GM21423 (cell line): ENCODE measurements at regions not wholly inside any gene's neighbourhood (a gene's known extent, or its start where the extent isn't known, plus 50 kb on each side); places are given as distances from the start of the nearest gene placed in this dataset.

Experiments
- ATAC-seq: cut with Tn5 transposase; IDR thresholded peaks from one replicate; pipeline ENCODE4 v1.9.1; 2021; ENCODE audit warnings: mild to moderate bottlenecking, moderate library complexity; ENCODE audit not compliant: unreplicated experiment

DNA sequence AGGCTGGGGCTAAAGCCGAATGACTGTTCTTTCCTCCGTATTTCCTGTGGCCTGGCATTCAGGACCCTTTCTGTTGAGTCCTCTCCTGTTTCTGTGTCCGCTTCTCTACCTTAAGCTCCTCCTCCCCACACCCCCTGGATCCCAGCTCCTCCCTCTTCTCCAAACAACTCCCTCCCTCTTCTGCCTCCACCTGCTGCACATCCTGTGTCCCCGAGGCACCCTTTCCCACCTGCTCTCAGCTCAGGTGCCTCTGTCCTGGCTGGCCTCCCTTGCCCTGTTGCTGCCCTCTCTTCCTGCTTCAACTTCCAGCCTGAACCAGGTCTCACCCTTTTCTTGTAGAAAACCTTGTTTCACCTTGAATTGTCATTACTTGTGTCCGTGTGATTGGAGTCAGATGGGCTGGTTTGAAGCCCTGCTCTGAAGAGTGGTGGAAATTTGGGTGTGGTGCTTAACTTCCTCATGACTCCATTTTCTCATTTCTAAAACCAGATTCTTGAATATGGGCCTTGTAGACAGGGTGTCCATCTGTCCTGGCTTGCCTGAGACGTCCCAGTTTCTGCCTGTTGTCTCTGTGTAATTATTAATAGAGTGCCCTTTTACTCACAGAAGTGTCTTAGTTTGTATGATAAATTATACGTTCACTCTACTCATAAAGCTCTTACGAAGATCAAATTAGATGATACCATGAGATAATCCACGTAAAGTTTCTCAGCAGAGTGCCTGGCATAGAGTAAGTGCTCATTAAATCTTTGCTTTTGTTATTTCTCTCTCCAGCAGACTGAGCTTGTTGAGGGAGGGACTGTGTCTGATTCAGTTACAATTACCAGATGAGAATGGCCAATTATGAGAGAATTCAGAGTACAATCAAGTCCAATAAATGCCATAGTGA lies 58.9 kb upstream of the TRABD2B start:
- no peak for ATAC-seq

DNA sequence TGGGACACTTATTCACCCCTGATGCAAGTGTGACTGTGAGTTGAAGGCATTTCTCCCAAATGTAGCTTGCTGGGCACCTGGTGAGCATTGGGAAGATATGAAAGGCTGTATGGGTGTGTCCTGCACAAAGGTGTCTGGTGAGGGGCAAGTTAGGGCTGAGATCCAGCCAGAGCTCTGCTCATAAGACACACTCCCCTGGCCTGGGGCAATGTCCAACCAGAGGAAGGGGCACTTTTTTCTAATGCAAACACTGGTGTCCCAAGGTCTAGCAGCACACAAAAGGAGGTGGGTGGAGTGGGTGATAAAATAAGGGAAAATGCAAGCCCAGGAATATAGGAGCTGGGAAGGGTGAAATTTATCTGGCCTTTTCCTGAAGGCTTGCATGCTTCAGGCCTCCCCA lies 57.0 kb upstream of the TRABD2B start:
- no peak for ATAC-seq

DNA sequence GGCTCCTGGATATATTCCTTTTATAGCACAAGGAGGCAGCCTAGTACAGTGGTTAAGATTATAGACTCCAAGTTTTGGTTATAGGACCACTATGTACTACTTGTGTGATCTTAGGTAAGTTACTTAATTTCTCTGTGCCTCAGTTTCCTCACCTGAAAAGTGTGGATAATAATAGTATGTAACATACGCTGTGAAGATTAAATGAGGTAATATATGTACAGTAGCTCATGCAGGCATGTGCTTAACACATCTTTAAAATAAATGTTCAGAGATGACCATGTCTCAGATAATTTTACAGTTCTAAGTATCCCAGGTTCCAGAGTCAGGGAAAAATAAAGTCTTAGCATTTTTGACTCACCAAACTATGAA lies 55.7 kb upstream of the TRABD2B start:
- ATAC-seq = no peak

DNA sequence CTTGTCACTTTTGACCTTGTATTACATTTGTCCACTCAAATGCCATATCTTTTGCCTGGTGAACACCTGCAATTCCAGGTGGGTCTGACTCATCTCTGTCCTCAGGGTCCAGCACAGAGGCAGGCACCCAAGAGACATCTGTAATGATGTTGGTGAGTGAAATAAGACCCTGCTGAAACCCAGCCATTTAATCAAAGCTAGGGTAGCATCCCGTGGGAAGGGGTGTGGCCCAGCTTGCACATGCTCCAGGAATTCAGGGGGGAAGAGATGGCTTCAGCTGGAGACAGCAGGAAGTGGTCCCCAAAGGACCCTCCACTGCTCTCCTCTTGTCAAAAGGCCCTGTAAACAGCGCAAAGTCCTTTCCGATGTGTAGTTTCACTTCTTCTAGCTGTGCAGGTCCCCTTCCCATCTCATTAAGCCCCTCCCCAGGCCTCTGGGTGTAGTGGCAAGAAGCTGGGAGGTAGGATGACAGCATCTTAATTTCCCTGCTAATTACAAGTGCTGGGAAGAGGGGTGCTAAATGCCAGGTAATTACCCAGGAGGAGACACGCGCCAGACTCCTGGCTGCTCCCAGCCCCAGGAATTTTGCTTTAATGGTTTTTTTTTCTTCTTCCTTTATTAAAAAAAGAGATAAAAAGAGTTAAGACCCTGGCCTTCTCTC lies 54.4 kb upstream of the TRABD2B start:
- no peak for ATAC-seq

DNA sequence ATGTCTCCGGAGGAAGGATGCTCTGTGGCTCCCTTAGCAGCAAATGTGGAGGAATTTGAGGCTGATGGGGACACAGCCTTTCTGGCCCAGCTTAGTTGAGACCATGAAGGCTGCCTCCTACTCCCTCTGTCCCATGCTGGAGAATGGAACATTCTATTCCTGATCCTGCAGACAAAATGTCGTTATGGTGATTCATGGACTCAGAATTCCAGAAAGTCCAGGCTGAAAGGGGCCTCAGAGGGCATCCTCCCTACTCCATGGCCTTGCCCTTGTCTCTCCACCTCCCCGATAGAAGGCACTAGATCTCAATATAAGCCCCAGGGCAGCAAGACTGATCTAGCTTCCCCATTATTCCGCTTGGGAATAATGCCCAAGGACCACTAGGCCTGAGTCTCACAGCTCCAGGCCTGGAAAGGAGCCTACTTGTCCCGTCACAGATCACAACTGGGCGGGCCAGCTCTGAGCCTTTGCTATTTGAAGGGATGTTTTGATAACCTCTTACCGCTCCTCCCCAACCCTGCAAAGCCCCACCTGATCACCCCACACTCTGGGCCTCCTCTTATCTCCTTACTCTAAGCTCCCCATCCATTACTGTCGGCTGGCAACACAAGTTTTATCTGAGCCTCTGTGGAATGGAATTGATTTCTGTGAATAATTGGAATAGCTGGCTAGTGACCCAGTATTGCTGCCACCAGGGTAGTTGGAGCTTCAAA lies 52.8 kb upstream of the TRABD2B start:
- ATAC-seq = no peak

DNA sequence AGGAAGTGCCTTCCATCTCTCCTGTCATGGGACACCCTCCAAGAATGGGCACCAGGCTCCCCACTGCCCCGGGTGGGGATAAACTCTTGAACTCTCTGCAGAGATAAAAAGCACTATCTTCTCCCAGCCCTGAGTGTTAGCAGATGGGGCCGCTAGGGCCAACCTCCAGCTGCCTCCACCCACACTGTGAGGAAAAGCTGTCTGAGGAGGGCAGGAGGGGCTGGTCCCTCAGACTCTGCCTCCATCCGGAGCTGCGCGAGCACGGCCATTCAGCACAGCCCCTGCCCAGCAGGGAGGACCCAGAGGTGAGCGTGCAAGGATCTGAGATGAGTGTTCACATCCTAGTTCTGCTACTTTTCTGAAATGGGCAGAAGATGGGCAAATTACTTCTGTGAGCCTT lies 51.8 kb upstream of the TRABD2B start:
- no peak for ATAC-seq

DNA sequence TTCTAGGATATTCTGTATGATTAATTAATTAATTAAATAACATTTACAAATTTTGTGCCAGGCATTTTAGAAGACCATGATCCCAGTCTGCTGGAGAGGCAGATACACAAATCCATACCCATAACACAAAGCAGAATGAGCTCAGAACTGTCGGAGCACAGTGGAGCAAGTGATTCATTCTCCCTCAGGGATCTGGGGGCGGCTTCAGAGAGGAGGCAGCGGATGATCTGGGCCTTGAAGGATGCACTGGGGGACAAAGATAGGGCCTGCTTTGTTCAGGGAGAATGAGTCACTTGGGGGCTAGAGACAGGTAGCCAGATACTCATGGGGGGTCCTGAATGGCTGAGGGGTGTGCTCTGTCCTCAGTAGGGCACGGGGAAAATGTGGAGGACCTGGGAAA lies 50.9 kb upstream of the TRABD2B start:
- ATAC-seq = no peak

DNA sequence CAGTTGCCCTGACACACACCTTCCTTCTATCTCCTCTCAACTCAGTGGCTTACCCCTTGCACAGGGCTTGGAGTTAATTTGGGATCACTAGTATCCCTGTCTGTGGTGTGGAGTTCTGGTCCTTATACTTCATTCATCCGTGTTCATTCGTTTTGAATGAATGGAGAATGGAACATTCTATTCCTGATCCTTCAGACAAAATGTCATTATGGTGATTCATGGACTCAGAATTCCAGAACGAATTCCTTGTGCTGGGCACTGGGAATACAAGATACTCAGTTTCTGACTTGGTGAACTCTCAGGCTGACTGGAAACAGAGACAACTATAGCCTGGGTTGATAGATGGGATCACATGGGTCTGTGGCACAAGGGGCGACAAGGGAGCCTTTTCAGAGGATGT lies 49.9 kb upstream of the TRABD2B start:
- no peak for ATAC-seq
